Cardiac muscle cell (in vitro differentiated cells and primary cell): ENCODE measurements at regions not wholly inside any gene's neighbourhood (a gene's known extent, or its start where the extent isn't known, plus 50 kb on each side); places are given as distances from the start of the nearest gene placed in this dataset.

ENCODE experiments used
- DNase-seq, 2 donors: peaks; one replicate each; pipeline versions ENCODE4 v3.0.0 to v3.0.0-alpha.2; 2010 to 2017; ENCODE audit warnings: low read depth in 1 of 2, low spot score in 1 of 2
- H3K27ac ChIP-seq: fragments of 200-600 bp; sonication (generic); 2 replicates; pipeline ENCODE4 v1.5.1; 2016
- H3K27me3 ChIP-seq: fragments of 200-600 bp; sonication (generic); 2 replicates; pipeline ENCODE4 v1.6.0; 2016; ENCODE audit warnings: control low read depth
- H3K36me3 ChIP-seq: fragments of 200-600 bp; sonication (generic); 2 replicates; pipeline ENCODE4 v1.5.1; 2016; ENCODE audit warnings: control low read depth
- H3K4me1 ChIP-seq: fragments of 200-600 bp; sonication (generic); 2 replicates; pipeline ENCODE4 v1.8.1; 2017; ENCODE audit warnings: low read depth, mild to moderate bottlenecking, mixed run types
- H3K4me3 ChIP-seq: fragments of 200-600 bp; sonication (generic); 2 replicates; pipeline ENCODE4 v1.5.1; 2016; ENCODE audit warnings: mild to moderate bottlenecking
- H3K9me3 ChIP-seq: fragments of 200-600 bp; sonication (generic); 2 replicates; pipeline ENCODE4 v1.5.1; 2017; ENCODE audit warnings: low read depth, mild to moderate bottlenecking, control low read depth
- TF ChIP-seq, protein P1 (sequence below): IDR thresholded peaks from 2 replicates; pipeline ENCODE4 v1.5.1; 2012; ENCODE audit warnings: low read depth, mild to moderate bottlenecking, low read length

GRCh38 chr18:27274901-27275300 lies 89.8 kb upstream of the CHST9 start:
- DNase-seq, result no peak
- no peaks in the 10 kb centered on the region for H3K4me1 ChIP-seq
- no peaks in the 10 kb centered on the region for H3K27me3 ChIP-seq
- H3K27ac ChIP-seq, result no peak overlapping the region
- H3K4me3 ChIP-seq, result no peak overlapping the region
- no peaks in the 10 kb centered on the region for H3K9me3 ChIP-seq
- TF ChIP-seq, protein P1, sequence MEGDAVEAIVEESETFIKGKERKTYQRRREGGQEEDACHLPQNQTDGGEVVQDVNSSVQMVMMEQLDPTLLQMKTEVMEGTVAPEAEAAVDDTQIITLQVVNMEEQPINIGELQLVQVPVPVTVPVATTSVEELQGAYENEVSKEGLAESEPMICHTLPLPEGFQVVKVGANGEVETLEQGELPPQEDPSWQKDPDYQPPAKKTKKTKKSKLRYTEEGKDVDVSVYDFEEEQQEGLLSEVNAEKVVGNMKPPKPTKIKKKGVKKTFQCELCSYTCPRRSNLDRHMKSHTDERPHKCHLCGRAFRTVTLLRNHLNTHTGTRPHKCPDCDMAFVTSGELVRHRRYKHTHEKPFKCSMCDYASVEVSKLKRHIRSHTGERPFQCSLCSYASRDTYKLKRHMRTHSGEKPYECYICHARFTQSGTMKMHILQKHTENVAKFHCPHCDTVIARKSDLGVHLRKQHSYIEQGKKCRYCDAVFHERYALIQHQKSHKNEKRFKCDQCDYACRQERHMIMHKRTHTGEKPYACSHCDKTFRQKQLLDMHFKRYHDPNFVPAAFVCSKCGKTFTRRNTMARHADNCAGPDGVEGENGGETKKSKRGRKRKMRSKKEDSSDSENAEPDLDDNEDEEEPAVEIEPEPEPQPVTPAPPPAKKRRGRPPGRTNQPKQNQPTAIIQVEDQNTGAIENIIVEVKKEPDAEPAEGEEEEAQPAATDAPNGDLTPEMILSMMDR, result no peak
- no peaks in the 10 kb centered on the region for H3K36me3 ChIP-seq

- DNase-seq, result no peak
- Histone ChIP-seq H3K27ac (no peak overlapping the region), H3K9me3 (no peaks in the 10 kb centered on the region), H3K27me3 (no peaks in the 10 kb centered on the region), H3K36me3 (no peaks in the 10 kb centered on the region), H3K4me3 (no peak overlapping the region), H3K4me1 (no peaks in the 10 kb centered on the region)
- TF ChIP-seq, protein P1, result no peak
Observed at GRCh38 chr18:27270508-27270907, 85.4 kb upstream of the CHST9 start.

GRCh38 chr18:27263369-27263768 lies 78.3 kb upstream of the CHST9 start:
- H3K4me3 ChIP-seq, result no peak overlapping the region
- DNase-seq, result no peak
- no peaks in the 10 kb centered on the region for H3K4me1 ChIP-seq
- H3K36me3 ChIP-seq, result no peaks in the 10 kb centered on the region
- TF ChIP-seq, protein P1, result no peak
- no peak overlapping the region for H3K27ac ChIP-seq
- no peaks in the 10 kb centered on the region for H3K27me3 ChIP-seq
- H3K9me3 ChIP-seq, result no peaks in the 10 kb centered on the region

GRCh38 chr18:27261769-27262549 lies 76.9 kb upstream of the CHST9 start:
- H3K9me3 ChIP-seq, result no peaks in the 10 kb centered on the region
- no peaks in the 10 kb centered on the region for H3K4me1 ChIP-seq
- H3K27ac ChIP-seq, result no peak overlapping the region
- DNase-seq, result no peak
- no peaks in the 10 kb centered on the region for H3K36me3 ChIP-seq
- TF ChIP-seq, protein P1, result no peak
- no peaks in the 10 kb centered on the region for H3K27me3 ChIP-seq
- H3K4me3 ChIP-seq, result no peak overlapping the region

GRCh38 chr18:27253571-27253970 lies 68.5 kb upstream of the CHST9 start:
- H3K36me3 ChIP-seq, result no peaks in the 10 kb centered on the region
- H3K27me3 ChIP-seq, result no peaks in the 10 kb centered on the region
- TF ChIP-seq, protein P1, result no peak
- H3K9me3 ChIP-seq, result no peaks in the 10 kb centered on the region
- DNase-seq, result no peak
- H3K27ac ChIP-seq, result no peak overlapping the region
- no peak overlapping the region for H3K4me3 ChIP-seq
- no peaks in the 10 kb centered on the region for H3K4me1 ChIP-seq
